ENCODE measurements at regions not wholly inside any gene's neighbourhood (a gene's known extent, or its start where the extent isn't known, plus 50 kb on each side); places are given as distances from the start of the nearest gene placed in this dataset.
A peak's percentile ranks its signal among the peaks of the same experiment; 100 is the strongest.

DNA sequence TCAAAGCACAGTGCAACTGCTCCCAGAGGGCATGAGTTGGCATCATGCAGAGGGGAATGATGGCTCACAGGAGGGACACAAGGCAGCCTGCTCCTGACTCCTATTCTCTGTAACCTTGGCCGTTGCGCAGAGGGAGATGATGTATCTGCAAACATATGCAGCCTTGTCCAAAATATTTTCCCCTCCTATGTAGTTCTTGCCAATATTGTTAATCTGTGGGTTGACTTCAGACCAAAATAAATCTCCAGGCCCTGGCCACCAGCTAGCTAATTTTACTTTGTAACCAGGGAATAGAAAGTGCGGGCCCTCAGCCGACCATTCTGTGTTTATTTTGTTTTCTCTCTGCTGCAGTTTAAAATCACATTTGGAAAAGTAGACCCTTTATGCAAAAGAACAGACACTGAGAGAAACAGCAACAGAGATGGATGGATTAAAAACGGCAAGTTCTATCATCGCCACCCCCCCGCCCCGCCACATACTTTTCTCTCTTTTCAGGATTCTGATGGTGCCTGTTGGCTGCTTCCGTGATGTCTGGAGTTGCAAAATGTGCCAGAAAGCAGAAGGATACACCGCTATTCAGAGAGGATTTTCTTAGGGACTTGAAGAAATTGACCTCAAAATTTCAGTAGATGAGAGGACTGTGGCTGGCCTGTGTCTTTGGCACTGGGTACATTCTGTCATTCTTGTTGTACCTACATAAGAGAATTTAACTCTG lies 185.3 kb upstream of the BCOR start:
- DNase-seq (ENCODE audit: low spot score) (no peak), FAIRE-seq (no peak)

DNA sequence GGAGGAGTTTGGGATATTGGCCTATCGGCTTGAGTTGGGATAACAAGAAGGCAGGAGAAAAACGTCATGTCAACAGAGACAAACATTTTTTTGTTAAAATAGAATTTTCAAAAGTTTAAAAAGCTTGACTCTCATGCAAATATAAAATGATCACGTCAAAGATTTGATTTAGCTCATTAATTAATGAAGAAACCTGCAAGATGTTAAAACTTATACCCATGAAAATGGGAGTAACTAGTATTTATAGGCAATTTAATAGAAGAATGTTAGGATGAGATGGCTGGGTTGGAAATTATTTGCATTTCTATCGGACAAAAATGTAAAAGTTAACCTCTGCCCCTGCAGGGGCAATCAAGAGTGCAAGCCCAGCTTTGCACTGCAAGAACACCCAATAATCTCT lies 184.6 kb upstream of the BCOR start:
- FAIRE-seq, result no peak
- DNase-seq (ENCODE audit: low spot score), result no peak

DNA sequence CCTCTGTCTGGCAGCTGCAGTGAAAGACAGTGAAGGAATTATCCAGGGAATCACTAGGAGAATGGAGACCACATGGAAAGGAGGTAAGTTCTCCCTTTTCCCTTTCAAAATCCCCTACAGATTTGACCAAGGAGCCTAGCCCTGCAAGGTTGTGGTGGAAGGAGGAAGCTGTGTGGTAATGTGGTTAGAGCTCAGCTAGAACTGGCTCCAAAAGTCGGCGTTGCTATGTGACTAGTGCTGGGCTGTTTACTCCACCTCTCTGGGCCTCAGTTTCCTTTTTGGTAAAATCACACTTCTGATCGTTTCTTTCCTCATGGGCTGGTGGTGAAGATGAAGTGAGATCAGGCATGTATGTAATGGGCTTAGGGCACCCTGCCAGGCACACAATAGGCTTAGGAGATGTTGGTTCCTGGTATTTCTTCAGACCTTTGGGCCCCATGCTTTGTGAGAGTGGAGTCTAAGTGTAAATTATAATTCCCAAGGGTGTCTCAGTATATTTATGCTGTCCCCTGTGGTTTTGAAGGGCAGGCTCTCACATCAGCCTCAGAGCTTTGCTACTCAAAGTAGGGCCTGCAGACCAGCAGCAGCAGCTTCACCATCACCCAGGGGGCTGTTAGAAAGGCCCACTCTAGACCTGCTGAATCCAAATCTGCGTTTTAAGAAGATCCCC lies 183.7 kb upstream of the BCOR start:
- no peak for DNase-seq (ENCODE audit: low spot score)
- no peak for FAIRE-seq

DNA sequence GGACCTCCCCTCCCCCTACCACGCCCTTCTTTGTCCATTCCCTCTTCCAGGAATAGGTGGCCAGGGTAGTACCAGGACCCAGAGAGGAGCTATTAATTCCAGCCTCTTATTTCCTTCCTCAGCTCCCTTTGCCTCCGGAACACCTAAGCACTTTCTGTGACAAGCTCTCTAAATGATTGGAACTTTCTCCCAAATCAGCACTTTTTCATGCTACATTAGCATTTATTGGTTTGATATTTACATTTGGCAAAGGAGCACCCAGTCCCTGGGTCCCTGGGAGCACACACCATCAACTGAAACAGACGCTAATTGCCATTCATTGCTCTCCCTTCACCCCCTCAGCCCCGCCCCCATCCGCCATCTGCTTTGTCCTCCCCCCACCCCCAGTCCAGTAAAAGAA lies 182.0 kb upstream of the BCOR start:
- DNase-seq (ENCODE audit: low spot score) (no peak), FAIRE-seq (no peak)

DNA sequence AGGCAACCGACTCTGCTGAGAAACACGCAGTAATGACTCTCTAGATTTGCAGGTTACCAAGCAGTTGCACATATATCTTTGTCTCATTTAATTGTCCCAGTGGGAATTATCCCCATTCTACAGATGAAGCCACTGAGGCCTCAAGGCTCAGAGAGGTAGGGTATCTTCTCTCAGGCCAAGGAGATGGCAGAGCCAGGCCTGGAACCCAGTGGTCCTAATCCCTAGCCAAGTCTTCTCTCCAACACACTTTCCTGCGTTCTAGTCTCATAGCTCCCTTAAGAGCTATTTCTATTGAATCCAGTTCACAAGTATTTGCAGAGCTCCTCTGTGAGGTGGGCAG lies 181.3 kb upstream of the BCOR start:
- no peak for DNase-seq (ENCODE audit: low spot score)

DNA sequence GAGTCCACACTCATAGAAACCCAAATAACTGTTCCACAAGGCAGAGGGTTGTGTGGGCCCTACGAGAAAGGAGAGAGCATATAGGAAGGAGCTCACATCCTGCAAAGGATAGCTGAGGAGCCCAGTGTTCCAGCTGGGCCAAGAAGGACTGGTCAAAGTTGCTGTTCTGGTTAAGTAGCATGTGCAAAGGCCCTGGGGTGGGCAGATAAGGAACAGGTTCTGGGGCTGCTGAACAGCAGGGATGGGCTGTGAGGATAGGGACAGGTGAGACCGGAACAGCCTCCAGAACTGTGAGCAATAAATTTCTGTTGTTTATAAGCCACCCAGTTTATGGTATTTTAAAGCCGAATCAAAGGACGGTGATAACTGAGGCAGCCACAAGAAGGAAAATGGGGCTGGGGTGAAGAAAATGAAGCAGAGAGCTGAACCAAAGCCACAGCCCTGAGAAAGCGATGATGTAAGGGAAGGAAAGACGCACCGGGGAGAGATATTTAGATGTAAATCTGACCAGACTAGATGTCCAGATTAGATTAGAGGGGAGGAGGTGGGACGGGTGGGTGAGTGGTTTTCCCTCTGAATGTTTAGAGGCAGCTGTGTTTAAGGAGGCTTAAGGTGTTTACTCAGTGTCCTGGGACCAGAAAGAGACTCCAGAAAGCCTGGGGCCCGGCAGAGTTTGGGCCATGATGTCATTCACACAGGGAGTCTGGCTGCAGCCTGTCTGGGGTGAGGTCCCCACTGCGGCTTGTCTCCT lies 180.8 kb upstream of the BCOR start:
- FAIRE-seq (no peak), DNase-seq (ENCODE audit: low spot score) (peak; percentile 30)

More for the DNA sequence above, 181.3 kb upstream of the BCOR start:
- FAIRE-seq, result no peak

DNA sequence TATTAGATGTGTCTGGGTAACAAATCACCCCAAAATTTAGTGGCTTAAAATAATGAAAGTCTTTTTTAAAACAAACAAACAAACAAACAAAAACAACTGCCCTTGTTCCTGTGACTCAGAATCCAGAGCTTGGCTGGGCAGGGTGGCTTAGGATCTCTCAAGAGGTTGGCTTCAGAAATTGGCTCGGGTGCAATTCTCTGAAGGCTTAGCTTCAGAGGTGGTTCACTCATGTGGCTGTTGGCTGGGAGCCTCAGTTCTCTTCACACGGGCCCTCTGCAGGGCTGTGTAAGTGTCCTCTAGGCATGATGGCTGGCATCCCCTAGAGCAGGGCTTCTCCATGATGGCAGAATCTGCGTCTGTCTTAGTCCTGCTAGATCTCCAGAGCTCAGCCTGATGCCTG lies 179.9 kb upstream of the BCOR start:
- FAIRE-seq (no peak), DNase-seq (ENCODE audit: low spot score) (no peak)

DNA sequence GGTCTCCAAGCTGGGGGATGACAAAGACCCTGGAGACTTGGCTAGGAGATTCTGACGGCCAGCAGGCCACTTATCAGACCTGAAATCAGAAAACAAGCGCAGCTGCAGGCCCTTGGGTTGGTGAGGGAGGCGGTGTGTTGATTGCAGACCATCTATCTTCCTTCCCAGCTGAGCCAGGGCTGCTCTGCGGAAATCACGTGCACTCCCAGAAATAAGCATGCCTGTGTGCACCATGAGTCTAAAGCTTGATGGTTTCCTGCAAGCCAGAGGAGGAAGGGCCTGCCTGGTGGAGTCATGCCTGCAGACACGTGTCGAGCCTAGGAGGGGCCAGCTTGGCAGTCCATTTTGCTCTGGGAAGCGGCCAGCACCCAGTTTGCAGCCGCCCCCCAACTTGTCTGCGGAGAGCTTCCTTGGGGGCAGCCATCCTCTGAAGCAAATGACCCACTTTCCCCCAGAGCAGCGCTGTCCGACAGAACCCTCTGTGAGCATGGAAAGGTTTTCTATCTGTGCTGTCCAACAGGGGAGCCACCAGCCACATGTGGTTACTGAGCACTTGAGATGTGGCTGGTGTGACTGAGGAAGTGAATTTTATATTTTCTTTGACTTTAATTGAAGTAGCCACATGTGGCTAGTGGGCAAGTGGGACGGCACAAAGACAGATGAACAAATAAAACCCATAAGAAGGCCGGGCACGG lies 175.7 kb upstream of the BCOR start:
- FAIRE-seq (no peak), DNase-seq (ENCODE audit: low spot score) (no peak)

DNA sequence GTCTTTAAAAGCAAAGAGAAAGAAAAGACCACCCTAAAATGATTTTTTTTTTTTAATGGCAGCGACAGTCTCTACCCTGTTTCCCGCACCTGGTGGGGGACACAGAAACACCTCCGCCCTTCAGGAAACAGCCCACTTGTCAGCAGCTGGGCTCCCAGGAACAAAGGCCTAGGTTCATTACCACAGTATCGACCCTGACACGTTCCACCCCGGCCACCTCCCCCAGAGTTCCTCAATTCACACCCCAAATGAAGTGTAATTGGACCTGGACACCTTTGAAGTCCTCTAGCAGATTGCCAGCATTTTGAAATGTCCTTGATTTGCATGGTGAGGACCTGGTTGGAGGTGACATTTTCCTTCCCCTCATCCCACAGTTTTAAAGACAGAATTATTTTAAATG lies 175.0 kb upstream of the BCOR start:
- no peak for FAIRE-seq
- DNase-seq (ENCODE audit: low spot score), result no peak

DNA sequence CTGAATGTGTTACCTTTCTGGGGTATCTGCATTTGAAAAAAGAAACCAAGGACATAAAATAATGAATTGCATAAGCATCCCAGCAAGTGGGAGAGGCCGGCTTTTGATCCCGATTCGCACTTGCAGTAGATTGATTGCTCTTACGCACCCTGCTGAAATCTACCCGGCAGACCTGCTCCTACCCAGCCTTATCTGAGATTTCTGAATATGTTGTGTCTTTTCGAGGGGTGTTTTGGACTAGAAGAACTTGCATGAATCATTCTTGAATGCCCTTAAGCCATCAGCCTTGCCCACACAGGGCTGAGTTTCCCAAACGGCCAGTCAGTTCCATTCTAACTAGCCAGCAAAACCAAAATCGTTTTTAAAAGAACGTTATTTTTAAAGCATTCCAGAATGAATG lies 174.4 kb upstream of the BCOR start:
- FAIRE-seq (no peak), DNase-seq (ENCODE audit: low spot score) (no peak)

DNA sequence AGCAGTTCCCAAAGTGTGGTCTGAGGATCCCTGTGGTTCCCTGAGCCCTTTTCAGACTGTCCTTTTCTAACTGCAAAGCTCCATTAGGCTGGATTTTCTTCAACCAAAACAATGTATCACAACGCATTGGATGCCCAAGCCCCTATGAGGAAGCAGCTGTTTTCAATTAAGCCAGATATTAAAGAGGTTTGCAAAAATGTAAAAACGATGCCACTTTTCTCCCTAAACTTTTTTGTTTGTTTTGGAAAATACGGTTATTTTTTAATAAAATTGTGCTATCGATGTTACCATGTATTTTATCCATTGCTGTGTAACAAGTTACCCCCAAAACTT lies 170.4 kb upstream of the BCOR start:
- DNase-seq (ENCODE audit: low spot score), result no peak
- no peak for FAIRE-seq

DNA sequence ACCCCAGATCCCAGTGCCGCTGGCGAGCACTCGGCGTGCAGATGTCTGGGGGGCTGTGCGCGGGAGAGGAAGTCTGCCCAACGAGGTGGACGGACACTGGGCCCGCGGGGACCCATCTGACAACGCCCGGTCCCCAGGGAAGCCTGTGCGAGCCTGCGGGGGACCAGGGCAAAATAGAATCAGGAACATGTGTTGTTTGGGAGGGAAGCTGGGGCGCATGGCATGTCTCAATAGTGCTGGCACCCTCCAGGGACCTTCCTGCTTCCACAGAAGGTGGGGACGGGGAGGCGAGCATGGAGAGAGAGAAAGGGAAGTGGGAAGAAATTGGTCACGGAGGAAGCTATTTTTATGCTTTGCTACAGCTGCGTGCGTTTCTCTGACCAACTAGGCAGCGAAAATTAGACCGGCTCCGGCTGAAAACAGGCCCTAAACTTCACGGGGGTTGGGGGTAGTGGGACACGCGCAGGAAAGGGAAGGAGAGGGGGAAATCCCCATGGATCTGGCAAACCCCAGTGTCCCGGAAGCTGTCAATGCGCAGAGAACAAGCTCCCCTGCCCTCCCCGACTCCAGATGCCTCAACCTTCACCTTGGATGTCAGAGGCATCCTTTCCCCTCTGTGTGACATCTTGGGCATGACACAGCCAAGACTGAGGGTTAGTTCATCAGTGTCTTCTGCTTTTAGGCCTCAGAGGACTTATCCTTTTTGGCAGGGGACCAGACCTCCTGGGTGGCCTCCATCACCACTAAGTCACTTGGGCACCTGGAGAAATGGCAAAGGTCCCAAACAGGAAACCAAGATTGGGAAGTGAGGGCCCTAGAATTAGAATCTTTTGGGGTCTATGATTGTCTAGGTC lies 169.8 kb upstream of the BCOR start:
- DNase-seq (ENCODE audit: low spot score) (no peak), FAIRE-seq (no peak)

DNA sequence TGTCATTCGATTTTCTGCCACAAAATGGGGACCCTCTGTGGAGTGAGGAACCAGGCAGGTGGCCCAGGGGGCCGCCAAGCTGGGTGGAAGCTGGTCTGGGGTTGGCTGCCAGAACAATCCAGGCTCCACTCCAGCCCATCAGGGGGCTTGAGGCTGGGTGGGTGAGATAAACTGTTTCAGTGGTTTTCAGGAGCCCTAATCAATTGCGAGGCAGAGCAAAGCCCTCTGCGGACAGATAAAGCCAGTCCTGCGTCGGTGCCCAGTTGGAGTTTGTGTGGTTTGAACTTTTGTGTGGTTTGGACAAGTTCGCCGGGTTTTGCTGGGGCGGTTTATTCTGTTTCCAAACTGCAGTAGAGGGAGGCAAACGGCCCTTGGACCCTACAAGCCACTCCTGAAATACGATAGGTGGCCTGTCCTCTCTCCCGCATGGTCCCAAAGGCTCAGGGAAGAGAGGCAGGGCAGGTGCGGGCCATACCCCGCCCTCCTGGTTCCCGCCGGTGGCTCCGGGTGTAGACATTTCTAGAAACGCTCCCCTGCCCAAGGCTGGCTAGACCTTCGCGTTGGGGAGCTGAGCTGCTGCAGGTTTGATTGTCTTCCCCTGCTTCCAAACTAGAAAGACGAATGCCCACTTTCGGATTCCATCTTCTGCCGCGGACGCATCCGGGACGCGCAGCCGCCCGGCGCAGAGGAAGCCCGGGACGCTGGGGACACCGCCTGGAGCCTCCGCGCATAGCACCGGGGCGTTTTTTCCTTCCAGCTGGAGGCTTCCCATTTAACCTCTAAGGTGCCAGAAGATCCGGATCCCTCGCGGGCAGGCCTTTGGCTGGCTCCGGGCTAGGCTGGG lies 169.0 kb upstream of the BCOR start:
- FAIRE-seq (no peak), DNase-seq (ENCODE audit: low spot score) (peak; percentile 83)

DNA sequence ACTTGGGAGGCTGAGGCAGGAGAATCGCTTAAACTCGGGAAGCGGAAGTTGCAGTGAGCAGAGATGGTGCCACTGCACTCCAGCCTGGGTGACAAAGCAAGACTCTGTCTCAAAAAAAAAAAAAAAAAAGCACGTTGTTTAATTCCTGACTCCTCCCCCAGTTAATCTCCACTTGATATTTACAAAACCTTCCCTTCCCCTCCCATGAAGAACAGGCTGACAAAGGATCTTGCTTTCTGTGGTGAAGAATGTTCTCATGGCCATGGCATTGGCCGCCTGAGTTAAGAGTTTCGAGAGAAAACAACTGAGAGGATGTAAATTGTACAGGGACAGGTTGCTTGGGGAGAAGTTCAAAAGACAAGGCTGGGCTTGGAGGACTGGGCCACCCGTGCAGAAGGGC lies 168.2 kb upstream of the BCOR start:
- FAIRE-seq, result no peak
- no peak for DNase-seq (ENCODE audit: low spot score)

DNA sequence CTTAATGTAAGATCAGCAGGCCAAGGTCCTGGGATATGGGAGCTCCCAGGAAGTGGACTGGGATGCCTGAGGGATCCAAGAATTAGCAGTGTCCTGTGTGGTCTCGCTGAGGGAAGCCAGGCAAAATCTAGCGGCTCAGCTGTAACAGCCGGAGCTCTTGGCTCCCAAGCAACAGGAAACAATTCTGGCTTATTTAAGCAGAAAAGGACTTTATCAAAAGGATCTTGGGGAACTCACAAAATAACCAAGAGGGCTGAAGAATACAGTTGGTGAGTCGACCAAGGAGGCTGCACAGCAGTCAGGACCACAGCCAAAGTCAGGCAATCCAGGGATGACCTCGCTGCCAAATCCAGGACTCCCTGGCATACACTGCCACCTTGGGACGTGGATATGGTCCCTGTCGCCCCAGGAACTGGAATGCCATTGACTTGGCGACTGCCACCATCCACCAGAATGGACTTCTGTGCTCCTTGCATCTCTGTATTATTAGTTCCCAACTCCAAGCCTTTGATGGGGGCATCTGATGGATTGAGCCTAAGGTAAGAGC lies 165.3 kb upstream of the BCOR start:
- FAIRE-seq (no peak), DNase-seq (ENCODE audit: low spot score) (no peak)

DNA sequence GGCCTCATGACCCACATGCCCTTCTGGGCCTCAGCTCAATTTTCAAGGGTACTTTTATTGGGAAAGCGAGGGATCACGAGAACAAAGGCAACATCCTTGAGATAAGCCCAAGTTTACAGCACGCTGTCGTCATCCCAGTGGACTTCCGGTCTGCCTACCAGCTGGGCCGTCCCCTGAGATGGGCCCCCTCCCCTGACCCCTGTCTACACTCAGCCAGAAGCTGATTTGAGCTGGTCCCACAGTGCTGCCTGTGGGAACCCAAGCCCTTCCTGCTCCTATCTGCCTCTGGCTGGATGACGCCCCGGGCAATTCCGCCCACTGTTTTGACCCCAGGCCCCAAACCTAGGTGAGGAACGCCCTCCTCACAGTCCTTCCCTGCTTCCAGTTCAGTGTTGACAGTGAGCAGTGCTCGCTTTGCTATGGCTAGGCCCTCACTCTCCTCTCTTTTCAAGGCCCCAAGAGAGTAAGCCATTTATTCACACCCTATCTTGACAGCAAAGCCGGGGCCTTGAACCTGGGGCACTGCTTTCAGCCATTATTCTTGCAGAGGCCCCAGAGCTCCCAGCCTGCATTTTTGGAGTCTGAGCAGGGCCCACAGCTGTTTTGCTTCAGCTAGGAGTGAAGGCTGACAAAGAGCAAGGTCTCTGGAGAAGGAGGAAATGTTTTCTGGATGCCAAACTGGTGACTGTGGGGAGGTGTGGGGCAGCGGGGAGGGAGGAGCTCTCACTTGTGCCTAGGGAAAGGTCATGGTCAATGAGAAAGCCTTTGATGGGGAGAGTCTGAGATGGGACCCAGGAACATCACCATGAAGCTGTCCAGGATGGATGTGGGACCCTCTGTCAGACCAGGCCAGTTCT lies 164.6 kb upstream of the BCOR start:
- DNase-seq (ENCODE audit: low spot score) (peak; percentile 56), FAIRE-seq (no peak)

DNA sequence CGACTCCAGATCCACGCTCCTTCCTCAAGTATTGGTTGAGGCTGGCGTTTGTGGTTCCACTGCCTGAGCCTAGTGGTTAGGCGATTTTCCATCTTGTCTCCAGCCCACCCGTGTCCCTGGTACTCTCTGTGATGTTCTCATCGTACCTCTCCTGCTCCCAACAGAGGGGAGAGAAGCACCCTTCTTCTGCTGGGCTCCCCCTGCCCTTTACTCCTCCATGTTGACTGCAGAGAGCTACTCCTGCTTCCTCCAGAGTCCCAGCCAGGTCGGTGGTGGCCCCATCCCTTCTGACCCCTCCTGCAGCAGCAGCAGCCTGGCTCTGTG lies 164.0 kb upstream of the BCOR start:
- FAIRE-seq (no peak), DNase-seq (ENCODE audit: low spot score) (no peak)

DNA sequence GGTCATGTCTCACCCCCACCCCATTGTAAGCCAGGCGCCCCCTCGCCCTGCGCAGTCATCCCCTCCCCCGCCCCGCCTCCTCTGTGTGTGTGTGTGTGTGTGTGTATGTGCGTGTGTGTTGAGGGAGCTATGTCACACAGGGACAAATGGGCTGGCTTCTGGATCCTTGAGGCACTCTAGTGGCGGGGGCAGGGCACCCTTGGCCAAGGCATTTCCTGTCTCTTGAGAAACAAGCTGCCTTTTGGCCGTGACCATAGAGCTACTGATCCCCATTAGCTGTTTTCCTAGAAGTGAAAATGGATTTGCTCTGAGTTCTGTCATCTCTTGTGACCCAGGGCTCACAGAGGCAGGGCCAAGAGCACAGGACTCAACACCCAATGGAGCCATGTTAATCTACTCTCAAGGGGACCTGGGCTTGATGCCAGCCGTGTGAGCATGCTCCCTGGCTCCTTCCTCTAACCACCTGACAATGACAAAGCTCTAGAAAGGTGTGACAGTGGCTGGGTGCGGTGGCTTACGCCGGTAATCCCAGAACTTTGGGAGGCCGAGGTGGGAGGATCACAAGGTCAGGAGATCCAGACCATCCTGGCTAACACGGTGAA lies 162.5 kb upstream of the BCOR start:
- no peak for DNase-seq (ENCODE audit: low spot score)
- no peak for FAIRE-seq

DNA sequence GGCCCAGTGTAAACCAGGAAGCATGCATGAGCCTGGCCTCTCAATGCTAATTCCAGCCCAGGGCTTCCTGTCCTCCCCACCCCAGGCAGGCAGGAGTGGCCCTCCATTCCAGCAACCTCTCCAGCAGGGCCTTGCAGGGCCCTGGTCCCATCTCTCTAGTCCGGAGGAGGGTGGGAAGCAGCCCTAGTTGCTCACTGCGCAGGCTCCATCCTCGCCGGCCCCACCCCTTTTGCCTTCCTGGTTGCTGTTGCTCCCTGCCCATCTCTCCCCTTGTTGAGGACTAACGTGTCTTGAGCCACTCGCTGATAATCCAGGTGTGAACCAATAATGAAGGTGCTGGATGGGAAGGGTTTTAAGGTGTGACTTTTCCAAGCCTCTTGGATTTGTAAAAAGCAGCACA lies 161.2 kb upstream of the BCOR start:
- DNase-seq (ENCODE audit: low spot score), result no peak
- FAIRE-seq, result no peak

Data from urothelium cell line (cell line).